ENCODE measurements at regions not wholly inside any gene's neighbourhood (a gene's known extent, or its start where the extent isn't known, plus 50 kb on each side); places are given as distances from the start of the nearest gene placed in this dataset.

GRCh38 chr5:113917997-113918396, 404.5 kb downstream of the YTHDC2 start:
- DNase-seq: no peak

GRCh38 chr5:113922343-113922742, 408.8 kb downstream of the YTHDC2 start:
- no peak for DNase-seq

- DNase-seq: no peak
Observed at GRCh38 chr5:113935453-113935852, 422.0 kb downstream of the YTHDC2 start.

- no peak for DNase-seq
Observed at GRCh38 chr5:113937301-113937700, 423.8 kb downstream of the YTHDC2 start.

- no peak for DNase-seq
Observed at GRCh38 chr5:113939988-113940387, 421.9 kb upstream of the KCNN2 start.

- DNase-seq: no peak
Observed at GRCh38 chr5:113950186-113950585, 411.7 kb upstream of the KCNN2 start.

- no peak for DNase-seq
Observed at GRCh38 chr5:113965225-113965624, 396.6 kb upstream of the KCNN2 start.

GRCh38 chr5:113969901-113970300, 392.0 kb upstream of the KCNN2 start:
- DNase-seq: no peak

GRCh38 chr5:113971454-113971853, 390.4 kb upstream of the KCNN2 start:
- no peak for DNase-seq

- DNase-seq: no peak
Observed at GRCh38 chr5:113974976-113975375, 386.9 kb upstream of the KCNN2 start.

- DNase-seq: no peak
Observed at GRCh38 chr5:113984928-113985327, 376.9 kb upstream of the KCNN2 start.

GRCh38 chr5:113985505-113985904, 376.4 kb upstream of the KCNN2 start:
- DNase-seq: no peak

- DNase-seq: no peak
Observed at GRCh38 chr5:113989278-113989912, 372.5 kb upstream of the KCNN2 start.

GRCh38 chr5:113989913-113990305, 372.0 kb upstream of the KCNN2 start:
- DNase-seq: no peak

- DNase-seq: no peak
Observed at GRCh38 chr5:114001076-114001475, 360.8 kb upstream of the KCNN2 start.

- DNase-seq: no peak
Observed at GRCh38 chr5:114006582-114006981, 355.3 kb upstream of the KCNN2 start.

GRCh38 chr5:114007678-114008077, 354.2 kb upstream of the KCNN2 start:
- no peak for DNase-seq

- no peak for DNase-seq
Observed at GRCh38 chr5:114010362-114010761, 351.5 kb upstream of the KCNN2 start.

- no peak for DNase-seq
Observed at GRCh38 chr5:114018186-114018585, 343.7 kb upstream of the KCNN2 start.

GRCh38 chr5:114038756-114039155, 323.1 kb upstream of the KCNN2 start:
- DNase-seq: no peak

GRCh38 chr5:114050087-114050486, 311.8 kb upstream of the KCNN2 start:
- no peak for DNase-seq

- DNase-seq: no peak
Observed at GRCh38 chr5:114053372-114053771, 308.5 kb upstream of the KCNN2 start.

GRCh38 chr5:114054594-114054993, 307.3 kb upstream of the KCNN2 start:
- DNase-seq: no peak

GRCh38 chr5:114055318-114056184, 306.3 kb upstream of the KCNN2 start:
- DNase-seq: no peak

- DNase-seq: no peak
Observed at GRCh38 chr5:114056185-114056538, 305.7 kb upstream of the KCNN2 start.
